PC-9 (cell line): ENCODE measurements at regions not wholly inside any gene's neighbourhood (a gene's known extent, or its start where the extent isn't known, plus 50 kb on each side); places are given as distances from the start of the nearest gene placed in this dataset.

Experiments
- EZH2 ChIP-seq: fragments of 200-600 bp; sonication (generic); IDR thresholded peaks from 2 replicates; pipeline ENCODE4 v1.8.0; 2017; ENCODE audit warnings: antibody characterized with exemption, low read depth
- TF ChIP-seq, protein P1 (sequence below): fragments of 200-600 bp; sonication (generic); conservative IDR thresholded peaks from 2 replicates; pipeline ENCODE4 v1.6.1; 2017; ENCODE audit warnings: mixed run types, antibody characterized with exemption, mild to moderate bottlenecking, moderate library complexity

DNA sequence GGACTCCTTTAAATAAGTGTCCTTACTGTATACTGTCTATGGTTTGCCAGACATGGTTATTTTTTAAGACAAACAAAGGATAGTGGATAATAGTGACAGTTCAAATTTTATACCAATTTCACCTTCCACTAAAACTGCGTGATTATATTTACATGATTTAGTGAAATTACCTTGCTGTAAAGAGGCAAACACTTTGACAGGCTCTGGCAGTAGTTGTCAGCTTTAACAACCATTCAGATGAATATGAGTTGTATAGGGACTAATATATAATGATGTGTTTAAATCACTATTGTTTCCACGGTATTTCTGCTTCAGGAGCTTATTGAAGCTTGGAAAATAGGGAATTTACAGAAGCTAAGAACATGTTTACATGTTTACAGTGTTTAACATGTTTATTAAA, 1364.0 kb downstream of the FSCB start:
- TF ChIP-seq, protein P1, sequence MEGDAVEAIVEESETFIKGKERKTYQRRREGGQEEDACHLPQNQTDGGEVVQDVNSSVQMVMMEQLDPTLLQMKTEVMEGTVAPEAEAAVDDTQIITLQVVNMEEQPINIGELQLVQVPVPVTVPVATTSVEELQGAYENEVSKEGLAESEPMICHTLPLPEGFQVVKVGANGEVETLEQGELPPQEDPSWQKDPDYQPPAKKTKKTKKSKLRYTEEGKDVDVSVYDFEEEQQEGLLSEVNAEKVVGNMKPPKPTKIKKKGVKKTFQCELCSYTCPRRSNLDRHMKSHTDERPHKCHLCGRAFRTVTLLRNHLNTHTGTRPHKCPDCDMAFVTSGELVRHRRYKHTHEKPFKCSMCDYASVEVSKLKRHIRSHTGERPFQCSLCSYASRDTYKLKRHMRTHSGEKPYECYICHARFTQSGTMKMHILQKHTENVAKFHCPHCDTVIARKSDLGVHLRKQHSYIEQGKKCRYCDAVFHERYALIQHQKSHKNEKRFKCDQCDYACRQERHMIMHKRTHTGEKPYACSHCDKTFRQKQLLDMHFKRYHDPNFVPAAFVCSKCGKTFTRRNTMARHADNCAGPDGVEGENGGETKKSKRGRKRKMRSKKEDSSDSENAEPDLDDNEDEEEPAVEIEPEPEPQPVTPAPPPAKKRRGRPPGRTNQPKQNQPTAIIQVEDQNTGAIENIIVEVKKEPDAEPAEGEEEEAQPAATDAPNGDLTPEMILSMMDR, result no peak
- TF ChIP-seq EZH2, result no peak
